ENCODE measurements at regions not wholly inside any gene's neighbourhood (a gene's known extent, or its start where the extent isn't known, plus 50 kb on each side); places are given as distances from the start of the nearest gene placed in this dataset.

- ATAC-seq (no peak), DNase-seq (no peak)
- Histone ChIP-seq H3K27ac (no peak overlapping the region), H3K4me3 (no peak overlapping the region), H3K4me1 (no peaks in the 10 kb centered on the region), H3K9me3 (no peaks in the 10 kb centered on the region), H3K27me3 (no peaks in the 10 kb centered on the region), H3K36me3 (no peaks in the 10 kb centered on the region)
- intact Hi-C loops (cut with DNase I), result no loop called here
- no peak for TF ChIP-seq CTCF (IDR thresholded peaks at IDR 0.05)
Observed at GRCh38 chr3:117589454-117589853, 879.9 kb downstream of the TUSC7 start.

GRCh38 chr3:117595615-117596014, 886.0 kb downstream of the TUSC7 start:
- TF ChIP-seq CTCF (IDR thresholded peaks at IDR 0.05), result no peak
- no peaks in the 10 kb centered on the region for H3K27me3 ChIP-seq
- intact Hi-C loops (cut with DNase I), result no loop called here
- no peak for ATAC-seq
- no peaks in the 10 kb centered on the region for H3K36me3 ChIP-seq
- H3K4me3 ChIP-seq, result no peak overlapping the region
- H3K27ac ChIP-seq, result no peak overlapping the region
- H3K4me1 ChIP-seq, result no peaks in the 10 kb centered on the region
- H3K9me3 ChIP-seq, result no peaks in the 10 kb centered on the region
- DNase-seq, result no peak

- TF ChIP-seq CTCF (IDR thresholded peaks at IDR 0.05), result no peak
- Histone ChIP-seq H3K9me3 (no peaks in the 10 kb centered on the region), H3K27me3 (no peaks in the 10 kb centered on the region), H3K27ac (no peak overlapping the region), H3K36me3 (no peaks in the 10 kb centered on the region), H3K4me3 (no peak overlapping the region), H3K4me1 (no peaks in the 10 kb centered on the region)
- intact Hi-C loops (cut with DNase I), result no loop called here
- no peak for DNase-seq
- no peak for ATAC-seq
Observed at GRCh38 chr3:117596503-117596902, 886.9 kb downstream of the TUSC7 start.

GRCh38 chr3:117597865-117598264, 888.3 kb downstream of the TUSC7 start:
- intact Hi-C loops (cut with DNase I), result no loop called here
- no peaks in the 10 kb centered on the region for H3K9me3 ChIP-seq
- ATAC-seq (no peak), DNase-seq (no peak)
- no peaks in the 10 kb centered on the region for H3K4me1 ChIP-seq
- H3K27ac ChIP-seq, result no peak overlapping the region
- H3K27me3 ChIP-seq, result no peaks in the 10 kb centered on the region
- no peak overlapping the region for H3K4me3 ChIP-seq
- no peak for TF ChIP-seq CTCF (IDR thresholded peaks at IDR 0.05)
- H3K36me3 ChIP-seq, result no peaks in the 10 kb centered on the region

GRCh38 chr3:117600112-117600511, 890.5 kb downstream of the TUSC7 start:
- no peak for TF ChIP-seq CTCF (IDR thresholded peaks at IDR 0.05)
- no peaks in the 10 kb centered on the region for H3K4me1 ChIP-seq
- DNase-seq, result peak in 2 of 4 donors; percentile 6 to 32
- H3K9me3 ChIP-seq, result no peaks in the 10 kb centered on the region
- no peak overlapping the region for H3K27ac ChIP-seq
- H3K36me3 ChIP-seq, result no peaks in the 10 kb centered on the region
- no peak overlapping the region for H3K4me3 ChIP-seq
- ATAC-seq, result peak; percentile 86
- intact Hi-C loops (cut with DNase I), result no loop called here
- H3K27me3 ChIP-seq, result no peaks in the 10 kb centered on the region
